GM19438 (cell line): ENCODE measurements at regions not wholly inside any gene's neighbourhood (a gene's known extent, or its start where the extent isn't known, plus 50 kb on each side); places are given as distances from the start of the nearest gene placed in this dataset.

Experiments used
- ATAC-seq: cut with Tn5 transposase; IDR thresholded peaks from one replicate; pipeline ENCODE4 v1.9.1; 2021; ENCODE audit warnings: low read depth; ENCODE audit not compliant: unreplicated experiment

DNA sequence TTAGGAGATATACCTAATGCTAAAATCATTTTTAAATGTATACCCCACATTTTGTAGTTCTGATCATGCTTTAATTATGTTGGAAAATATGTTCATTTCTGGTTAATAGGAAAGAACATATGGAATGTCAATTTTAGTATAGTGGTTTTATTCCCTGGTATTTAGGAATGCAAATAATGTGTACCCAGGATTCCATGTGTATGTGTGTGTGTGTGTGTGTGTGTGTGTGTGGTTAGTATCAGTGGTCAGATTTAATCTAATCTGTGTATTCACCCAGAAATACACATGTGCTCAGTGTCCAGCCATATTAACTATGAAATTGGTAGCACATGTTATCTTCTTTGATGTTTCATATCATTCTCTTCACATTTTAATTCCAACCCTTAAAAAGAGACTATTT is 233.5 kb upstream of the DCBLD2 start:
- ATAC-seq, result no peak

- ATAC-seq, result no peak
Measured at GRCh38 chr3:99131876-99132275, 230.4 kb upstream of the DCBLD2 start.

GRCh38 chr3:99128725-99129505 is 227.4 kb upstream of the DCBLD2 start:
- no peak for ATAC-seq

DNA sequence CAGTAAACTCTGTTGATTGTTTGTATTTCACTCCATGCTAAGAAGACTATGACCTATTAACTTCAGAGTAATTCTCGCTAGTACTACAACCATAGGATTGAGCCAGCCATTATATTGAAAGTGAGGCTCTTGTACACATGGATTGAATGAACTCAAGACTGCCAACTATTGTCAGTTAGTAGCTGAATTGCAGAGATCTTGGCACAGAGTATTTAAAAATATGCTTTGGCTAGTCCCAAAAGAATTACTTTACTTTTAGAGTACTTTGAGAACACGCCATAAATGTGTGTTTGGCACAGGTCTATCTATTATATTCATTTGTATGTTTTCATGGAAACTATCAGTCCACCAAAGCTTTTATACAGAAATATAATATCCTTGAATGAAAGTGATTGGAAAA is 226.7 kb upstream of the DCBLD2 start:
- ATAC-seq, result no peak

DNA sequence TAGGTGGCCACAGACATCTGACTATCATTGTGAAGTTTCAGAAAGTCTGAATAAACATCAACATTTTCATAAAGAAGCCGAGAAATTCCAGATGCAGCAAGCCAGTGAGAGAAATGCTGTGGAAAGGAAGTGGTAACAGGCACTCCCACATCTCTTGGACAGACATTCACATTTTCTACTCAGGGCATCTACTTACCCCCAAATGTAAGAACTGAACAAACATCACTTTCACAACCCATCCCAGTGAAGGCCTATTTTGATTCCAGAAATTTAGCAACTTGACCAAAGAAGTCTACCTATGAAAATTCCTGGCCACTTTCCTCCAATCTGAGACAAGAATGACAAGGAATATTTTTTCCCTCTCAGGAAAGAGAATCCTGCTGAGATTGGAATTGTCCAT is 224.8 kb upstream of the DCBLD2 start:
- no peak for ATAC-seq

DNA sequence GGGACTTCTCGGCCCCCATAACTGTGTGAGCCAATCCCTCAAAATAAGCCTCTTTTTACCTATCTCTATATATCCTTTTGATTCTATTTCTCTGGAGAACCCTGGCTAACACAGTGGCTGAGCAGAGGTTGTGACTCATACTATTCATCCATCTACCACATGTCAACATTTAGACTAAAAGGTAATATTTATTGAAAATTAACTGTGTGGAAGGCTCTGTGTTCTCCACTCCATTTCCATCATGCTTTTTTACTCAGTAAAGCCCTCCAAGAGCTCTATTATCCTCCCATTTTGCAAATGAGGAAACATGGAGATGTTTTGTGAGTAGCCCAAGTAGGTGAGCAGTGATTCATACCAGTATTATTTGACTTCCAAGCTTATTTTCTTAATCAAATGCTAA is 217.9 kb upstream of the DCBLD2 start:
- ATAC-seq, result no peak

GRCh38 chr3:99118381-99118780 is 216.9 kb upstream of the DCBLD2 start:
- no peak for ATAC-seq

DNA sequence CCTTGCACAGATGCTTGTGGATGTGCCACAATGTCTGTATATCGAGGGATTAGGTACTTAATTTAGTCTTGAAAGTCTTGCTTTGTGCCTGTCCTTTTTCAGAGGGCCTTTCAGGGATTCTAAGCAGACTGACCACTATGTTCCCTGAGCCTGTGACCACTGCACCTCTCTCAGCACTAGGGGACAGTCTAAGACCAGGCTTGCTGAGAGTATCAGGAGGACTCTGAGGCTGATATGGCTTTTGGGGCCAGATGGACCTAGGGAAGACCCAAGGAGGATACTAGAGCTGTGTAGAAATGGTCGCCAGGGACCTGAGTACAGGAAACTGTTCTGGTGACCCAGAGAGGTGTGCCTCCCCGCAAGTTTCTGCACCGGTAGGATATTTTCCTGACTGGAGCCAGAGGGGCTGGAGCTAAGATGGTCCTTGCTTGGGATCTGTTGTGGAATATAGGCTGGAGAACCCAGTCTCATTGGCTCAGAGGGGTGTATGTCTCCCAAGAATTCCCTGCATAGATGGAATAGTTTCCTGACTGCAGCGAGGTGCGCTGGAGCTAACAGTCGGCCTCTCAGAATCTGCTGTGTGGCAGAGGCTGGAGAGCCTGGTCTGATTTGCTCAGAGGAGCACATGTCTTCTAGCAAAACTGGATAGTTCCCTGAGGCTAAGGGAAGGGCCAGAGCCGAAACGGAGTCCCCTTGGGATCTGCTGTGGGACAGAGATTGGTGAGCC is 213.2 kb upstream of the DCBLD2 start:
- no peak for ATAC-seq

DNA sequence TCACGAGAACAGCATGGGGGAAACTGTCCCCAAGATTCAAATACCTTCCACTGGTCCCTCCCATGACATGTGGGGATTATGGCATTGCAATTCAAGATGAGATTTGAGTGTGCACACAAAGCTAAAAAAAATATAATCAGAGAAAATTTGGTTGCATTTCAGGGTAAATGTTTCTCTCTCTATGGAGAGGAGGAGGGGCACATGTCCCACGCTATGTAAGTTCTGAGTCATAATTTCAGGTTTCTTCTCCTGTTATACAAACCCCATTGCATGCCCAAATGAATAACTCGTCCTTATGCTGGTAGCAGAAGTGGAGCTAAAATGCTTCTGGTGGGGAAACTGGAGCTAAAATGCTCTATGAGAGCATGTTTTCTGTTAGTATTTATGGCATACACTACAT is 209.7 kb upstream of the DCBLD2 start:
- no peak for ATAC-seq

GRCh38 chr3:99110401-99110800 is 208.9 kb upstream of the DCBLD2 start:
- no peak for ATAC-seq

DNA sequence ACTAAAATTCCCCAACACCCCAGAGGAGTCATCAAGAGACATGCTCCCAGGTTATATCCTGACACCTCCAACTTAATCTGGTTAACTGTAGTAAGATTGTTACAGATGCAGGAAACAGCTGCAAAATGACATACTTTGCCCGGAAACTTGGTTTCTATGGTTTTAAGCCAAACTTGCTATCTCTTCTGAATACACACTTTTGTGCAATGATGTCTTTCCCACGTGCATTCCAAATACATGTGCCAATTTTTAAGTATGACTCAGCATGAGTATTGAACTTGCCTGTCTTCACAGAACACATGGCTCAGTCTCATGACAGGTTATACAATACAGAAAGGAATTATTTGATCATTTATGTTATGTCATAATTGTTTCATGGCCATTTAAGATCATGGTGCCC is 207.0 kb upstream of the DCBLD2 start:
- ATAC-seq, result no peak

DNA sequence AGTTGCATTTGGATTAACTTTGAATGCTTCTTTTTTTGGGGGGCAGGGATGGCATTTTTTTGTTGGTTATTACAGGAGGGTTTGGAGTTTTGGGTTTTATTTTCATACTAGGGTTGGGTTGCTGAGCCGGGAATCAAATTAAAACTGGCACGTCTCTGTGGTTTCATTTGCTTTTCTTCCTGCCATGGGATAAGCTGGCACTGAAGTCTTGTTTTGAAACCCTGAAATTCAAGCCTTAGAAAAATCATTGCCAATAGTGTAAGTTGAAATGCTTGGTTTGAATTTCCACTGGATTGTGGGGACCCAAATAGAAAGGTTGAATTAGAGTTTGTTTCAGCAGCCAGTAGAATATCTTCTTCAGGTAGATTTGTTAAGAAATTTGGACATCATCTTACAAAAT is 193.1 kb upstream of the DCBLD2 start:
- no peak for ATAC-seq

- no peak for ATAC-seq
Measured at GRCh38 chr3:99087277-99087676, 185.8 kb upstream of the DCBLD2 start.

DNA sequence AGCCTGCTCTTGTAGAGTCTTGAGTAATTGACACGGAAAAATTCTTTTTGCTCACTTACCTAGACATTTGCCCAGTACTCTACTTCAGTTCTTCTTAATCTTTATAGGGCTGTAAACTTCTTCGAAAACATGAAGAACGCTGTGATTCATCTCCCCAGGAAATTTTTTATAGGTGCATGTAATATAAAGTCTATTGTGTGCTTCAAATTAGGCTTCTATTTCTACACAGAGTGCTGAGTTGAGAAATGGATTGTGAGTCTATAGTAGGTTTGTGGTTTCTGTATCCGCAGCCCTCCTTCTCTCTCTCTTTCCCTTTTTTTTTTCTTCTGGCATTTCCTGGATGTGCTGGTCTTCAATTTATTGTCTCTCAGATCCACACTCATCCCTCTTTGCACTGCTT is 183.3 kb upstream of the DCBLD2 start:
- ATAC-seq, result no peak

DNA sequence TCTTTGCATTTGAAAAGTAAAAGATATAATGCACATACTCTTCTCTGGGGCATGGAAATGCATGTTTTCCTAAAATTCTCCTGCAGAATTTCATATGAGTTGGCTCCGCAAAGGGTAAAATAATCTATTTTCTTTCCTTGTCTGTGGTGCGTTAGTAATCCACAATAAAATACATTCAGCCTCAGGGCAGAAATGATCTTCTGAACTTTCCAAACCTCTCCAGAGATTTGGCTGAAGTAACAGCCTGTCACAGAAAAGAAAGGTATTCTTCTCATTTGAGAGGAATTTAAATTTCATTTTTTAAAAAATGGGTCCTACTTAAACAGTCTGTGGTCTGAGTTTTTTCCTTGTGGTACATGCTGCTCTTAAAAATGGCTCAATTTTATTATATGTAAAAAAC is 182.7 kb upstream of the DCBLD2 start:
- no peak for ATAC-seq

- no peak for ATAC-seq
Measured at GRCh38 chr3:99071096-99071495, 169.6 kb upstream of the DCBLD2 start.

- no peak for ATAC-seq
Measured at GRCh38 chr3:99069973-99070372, 168.5 kb upstream of the DCBLD2 start.

DNA sequence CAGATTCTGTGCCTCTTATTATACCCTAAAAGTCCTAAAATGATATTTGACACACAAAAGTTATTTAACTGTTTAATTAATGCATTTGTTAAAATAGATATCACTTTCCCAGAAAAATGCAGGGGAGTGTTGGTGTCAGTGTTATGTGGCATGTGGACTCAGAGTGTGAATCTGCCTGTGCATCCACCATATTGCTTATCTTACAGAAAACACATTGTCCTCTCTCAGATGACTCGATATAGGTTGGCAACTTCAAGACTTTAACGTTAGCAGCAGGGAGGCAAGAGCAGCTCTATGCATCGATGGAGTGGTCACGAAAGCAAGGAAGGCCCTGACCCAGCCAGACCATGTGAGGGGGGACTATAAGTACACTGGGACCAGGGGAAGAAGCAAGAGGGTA is 165.4 kb upstream of the DCBLD2 start:
- ATAC-seq, result no peak

DNA sequence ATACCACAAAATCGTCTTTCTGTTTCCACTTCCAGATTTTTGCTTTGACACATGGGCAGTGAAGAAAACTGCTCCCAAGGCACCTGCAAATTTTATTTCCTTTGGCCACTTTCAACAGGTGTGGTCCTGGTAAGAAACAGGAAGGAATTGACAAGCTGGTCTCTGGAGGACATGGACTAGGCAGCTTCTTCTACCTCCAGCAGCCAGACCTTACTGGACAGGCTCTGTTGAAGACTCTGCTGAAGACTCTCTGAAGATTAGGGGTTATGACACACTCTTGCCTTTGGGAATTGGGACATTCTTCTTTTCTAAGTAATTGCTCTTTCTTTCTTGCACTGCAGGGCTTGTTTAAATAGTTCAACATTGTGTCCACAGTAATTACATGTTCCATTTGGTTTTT is 147.7 kb upstream of the DCBLD2 start:
- no peak for ATAC-seq

DNA sequence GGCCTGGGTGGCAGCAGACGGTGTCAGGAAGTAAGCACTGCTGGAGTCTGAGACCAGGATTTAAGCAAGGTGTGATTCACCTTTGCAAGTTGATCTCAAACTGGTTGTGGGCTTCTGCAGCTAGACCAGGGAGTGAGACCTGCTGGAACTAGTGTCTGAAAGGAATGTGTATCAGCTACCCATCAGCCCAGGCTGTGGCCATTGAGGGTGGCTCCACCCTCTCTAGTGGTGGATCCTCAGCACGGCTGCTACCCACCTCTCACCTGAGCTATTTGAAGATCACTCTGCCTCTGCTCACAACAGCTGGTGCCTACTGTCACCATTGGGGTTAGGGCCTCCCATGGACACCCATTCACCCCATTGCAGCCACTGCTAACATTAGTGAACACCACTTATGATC is 140.3 kb upstream of the DCBLD2 start:
- ATAC-seq, result no peak

DNA sequence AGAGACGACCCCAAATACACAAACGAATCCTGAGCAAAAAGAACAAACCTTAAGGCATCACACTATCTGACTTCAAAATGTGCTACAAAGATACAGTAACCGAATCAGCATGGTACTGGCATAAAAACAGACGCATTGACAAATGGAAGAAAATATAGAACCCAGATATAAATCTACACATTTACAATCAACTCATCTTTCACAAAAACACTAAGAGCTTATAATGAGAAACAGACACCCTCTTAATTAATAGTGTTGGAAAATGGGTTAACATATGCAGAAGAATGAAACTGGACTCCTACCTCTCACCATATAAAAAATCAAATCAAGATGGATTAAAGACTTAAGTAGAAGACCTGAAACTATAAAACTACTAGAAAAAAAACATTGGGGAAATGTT is 130.3 kb upstream of the DCBLD2 start:
- ATAC-seq, result no peak

- ATAC-seq, result peak; percentile 69
Measured at GRCh38 chr3:99023590-99024192, 122.2 kb upstream of the DCBLD2 start.
